Left kidney (tissue), 1 donor: ENCODE measurements at regions not wholly inside any gene's neighbourhood (a gene's known extent, or its start where the extent isn't known, plus 50 kb on each side); places are given as distances from the start of the nearest gene placed in this dataset.

Experiments
- DNase-seq: peaks from one replicate; pipeline ENCODE4 v3.0.0-alpha.2; 2013

- no peak for DNase-seq
Measured at GRCh38 chr4:136750897-136751296, 781.4 kb downstream of the PCDH18 start.

- no peak for DNase-seq
Measured at GRCh38 chr4:136749989-136750388, 782.3 kb downstream of the PCDH18 start.

GRCh38 chr4:136748773-136749172 lies 783.5 kb downstream of the PCDH18 start:
- DNase-seq, result no peak

DNA sequence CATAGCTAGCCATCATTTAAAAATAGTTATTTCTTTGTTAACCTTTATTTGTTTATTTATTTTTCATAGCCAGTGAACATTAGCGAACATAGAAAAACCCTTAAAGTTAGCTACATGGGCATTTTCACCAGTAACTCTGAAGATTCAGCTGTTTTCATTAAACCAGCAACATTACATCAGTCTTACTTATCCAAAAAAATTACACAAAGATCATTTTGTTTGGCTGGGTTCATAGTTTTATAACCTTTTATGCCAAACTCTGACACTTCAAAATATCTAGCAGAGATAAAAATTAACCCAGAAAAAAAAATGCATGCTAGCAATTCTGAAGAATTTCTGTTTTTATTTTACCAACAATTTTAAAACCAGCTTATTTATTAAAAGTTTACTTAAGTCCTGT lies 784.1 kb downstream of the PCDH18 start:
- no peak for DNase-seq

GRCh38 chr4:136743238-136743637 lies 789.1 kb downstream of the PCDH18 start:
- DNase-seq, result no peak

GRCh38 chr4:136742333-136742732 lies 790.0 kb downstream of the PCDH18 start:
- no peak for DNase-seq

DNA sequence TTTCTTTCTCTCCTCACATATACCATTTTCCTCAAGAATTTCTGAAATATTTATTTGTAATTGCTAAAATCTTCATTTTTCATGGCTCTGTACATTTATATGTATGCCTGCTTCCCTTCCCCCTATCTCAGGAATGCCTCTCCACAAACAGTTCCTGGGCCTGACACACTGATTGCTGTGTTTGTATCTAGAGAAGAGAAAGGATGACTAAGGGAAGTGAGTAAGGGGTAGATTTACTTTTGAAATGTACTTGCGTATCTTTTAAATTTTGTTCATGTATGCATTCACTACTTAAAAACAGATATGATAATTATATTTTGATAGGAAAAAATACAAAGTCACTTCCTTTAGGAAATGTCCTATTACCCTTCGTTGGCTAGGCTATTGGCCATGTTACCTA lies 790.8 kb downstream of the PCDH18 start:
- no peak for DNase-seq

DNA sequence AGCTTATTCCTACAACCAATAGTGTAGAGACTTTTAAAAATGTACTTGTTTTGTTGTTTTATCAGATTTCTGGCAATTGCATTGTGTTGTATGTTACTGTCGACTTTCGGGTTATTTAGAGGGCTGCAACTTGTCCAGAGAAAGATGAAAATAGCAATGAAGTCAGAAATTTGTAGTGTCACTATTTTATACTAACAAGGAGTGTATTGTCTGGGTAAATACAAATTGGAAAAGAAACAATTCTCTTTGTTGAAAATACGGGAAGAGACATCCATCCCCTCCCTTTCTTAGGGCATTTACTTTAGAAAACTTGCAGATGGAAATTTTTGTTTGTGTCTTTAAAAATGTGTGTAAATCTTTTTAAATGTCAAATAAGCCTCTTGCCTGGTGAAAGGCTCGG lies 792.0 kb downstream of the PCDH18 start:
- DNase-seq, result no peak

DNA sequence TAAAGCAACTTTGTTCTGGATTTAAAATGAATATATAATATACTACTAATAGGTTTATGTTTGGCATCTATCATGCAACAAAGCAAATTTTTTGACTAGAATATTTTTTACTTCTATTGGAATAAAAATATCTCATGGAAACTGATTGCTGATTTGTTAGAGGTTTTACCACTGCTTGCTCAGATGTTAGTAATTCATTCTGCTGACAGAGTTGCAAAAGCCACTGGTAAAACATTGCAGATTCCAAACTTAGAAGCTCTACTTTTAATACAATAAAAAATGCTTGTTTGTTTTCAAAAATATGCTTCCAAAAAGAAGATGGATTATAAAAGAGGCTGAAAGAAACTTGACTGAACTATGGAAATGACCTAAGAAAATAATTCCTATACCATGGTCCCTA lies 795.2 kb downstream of the PCDH18 start:
- no peak for DNase-seq

DNA sequence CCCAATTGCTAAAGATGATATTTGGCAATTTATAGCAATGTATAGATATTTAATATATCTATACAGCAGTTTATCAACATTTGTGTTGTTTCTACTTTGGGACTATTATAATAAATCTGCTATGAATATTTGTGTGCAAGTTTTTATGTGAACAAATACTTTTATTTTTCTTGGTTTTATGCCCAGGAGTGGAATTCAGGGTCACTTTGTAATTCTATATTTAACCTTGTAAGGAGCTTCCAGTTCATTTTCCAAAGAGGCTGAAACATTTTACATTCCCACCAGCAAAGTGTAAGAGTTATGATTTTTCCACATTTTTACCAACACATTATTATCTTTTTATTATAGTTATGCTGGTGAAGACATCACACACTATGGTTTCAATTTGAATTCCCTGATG lies 801.3 kb downstream of the PCDH18 start:
- DNase-seq, result no peak

GRCh38 chr4:136725286-136726081 lies 806.8 kb downstream of the PCDH18 start:
- no peak for DNase-seq

DNA sequence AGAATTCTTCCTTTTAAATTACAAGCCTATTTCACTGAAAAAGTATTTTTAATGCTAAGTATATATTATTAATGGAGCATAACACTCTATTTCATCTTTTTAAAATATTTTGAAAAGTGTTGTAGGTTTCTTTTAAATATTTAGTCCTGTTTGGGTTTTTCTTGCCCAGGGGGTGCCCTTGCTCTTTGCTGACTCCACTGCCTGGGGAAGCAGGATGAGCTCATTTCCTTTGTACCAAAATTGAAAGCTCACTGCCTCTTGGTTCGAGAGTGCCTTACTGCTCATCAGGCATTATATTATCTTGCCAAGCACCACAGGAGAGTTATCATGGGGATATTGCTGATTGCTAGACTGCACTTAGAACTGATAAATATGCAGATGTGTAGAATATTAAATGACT lies 819.2 kb downstream of the PCDH18 start:
- DNase-seq, result no peak

- no peak for DNase-seq
Measured at GRCh38 chr4:136709897-136710296, 822.4 kb downstream of the PCDH18 start.

GRCh38 chr4:136706942-136707341 lies 825.4 kb downstream of the PCDH18 start:
- no peak for DNase-seq

- no peak for DNase-seq
Measured at GRCh38 chr4:136699905-136700304, 832.4 kb downstream of the PCDH18 start.

DNA sequence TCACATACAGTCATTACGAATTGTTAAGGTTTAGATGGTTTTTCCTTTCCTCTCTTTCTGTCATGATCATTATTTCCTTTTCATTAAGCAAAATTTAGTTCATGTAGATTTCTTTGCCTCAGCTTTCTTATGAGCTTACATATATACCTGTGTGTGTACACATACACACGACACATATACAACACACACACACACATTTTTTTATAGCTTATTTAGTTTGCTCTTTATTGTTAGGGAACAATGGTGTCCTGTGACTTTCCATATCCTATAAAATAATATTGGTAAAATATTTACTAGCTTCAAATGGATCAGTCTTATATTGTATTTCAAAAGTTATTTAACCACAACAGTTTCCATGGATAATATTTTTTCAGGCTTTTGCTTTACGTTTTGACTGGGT lies 840.7 kb downstream of the PCDH18 start:
- DNase-seq, result no peak

GRCh38 chr4:136690360-136690759 lies 841.9 kb downstream of the PCDH18 start:
- DNase-seq, result no peak

GRCh38 chr4:136687596-136687995 lies 844.7 kb downstream of the PCDH18 start:
- DNase-seq, result no peak

DNA sequence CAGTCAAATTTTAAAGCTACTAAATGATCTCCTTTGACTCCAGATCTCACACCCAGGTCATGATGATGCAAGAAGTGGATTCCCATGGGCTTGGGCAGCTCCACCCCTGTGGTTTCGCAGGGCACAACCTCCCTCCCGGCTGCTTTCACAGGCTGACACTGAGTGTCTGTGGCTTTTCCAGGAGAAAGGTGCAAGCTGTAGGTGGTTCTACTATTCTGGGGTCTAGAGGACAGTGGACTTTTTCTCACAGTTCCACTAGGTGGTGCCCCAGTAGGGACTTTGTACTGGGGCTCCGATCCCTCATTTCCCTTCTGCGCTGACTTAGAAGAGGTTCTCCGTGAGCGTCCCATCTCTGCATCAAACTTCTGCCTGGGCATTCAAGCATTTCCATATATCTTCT lies 845.2 kb downstream of the PCDH18 start:
- no peak for DNase-seq

DNA sequence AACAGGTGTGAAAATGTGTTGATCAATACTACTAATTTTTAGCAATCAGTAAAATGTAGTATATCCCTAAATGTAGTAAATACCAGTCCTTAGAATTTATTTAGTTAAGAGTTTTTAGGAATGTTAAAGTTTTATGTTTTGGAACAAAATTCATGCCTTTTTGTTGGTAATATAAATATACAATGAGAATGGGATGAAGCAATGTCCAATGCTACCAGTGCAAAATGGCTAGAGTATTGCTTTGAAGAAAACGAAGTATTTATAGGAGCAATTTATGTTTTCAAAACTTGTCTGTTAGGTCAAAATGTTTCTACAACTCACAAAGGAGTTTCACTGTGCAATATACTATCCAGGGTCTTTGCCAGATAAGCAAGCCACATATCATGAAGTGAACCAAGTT lies 851.5 kb downstream of the PCDH18 start:
- DNase-seq, result no peak

- DNase-seq, result no peak
Measured at GRCh38 chr4:136680271-136680670, 852.0 kb downstream of the PCDH18 start.

- DNase-seq, result no peak
Measured at GRCh38 chr4:136670265-136670664, 862.0 kb downstream of the PCDH18 start.

- no peak for DNase-seq
Measured at GRCh38 chr4:136664988-136665387, 867.3 kb downstream of the PCDH18 start.

- no peak for DNase-seq
Measured at GRCh38 chr4:136662539-136662938, 869.8 kb downstream of the PCDH18 start.
